ENCODE measurements at regions not wholly inside any gene's neighbourhood (a gene's known extent, or its start where the extent isn't known, plus 50 kb on each side); places are given as distances from the start of the nearest gene placed in this dataset.

DNA sequence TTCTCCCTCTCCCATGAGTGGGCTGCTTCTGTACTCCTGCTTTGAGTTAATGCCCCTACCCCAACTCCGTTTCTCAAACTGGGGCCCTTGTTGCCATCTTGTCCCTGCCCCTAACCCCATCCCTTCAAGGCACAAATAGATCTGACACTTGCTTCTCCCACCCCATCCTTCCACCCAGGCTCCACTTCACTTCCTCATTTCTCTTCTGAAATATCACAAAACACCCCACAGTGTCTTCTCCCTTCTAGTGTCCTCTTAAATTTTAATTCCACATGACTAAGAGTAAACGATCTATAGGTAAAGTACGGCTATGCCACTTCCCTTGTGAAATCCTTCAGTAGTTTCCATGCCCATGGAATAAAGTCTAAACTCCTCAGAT, 571.6 kb upstream of the NOX3 start:
- ATAC-seq (no peak), DNase-seq (no peak)
- Histone ChIP-seq H3K36me3 (no peaks in the 10 kb centered on the region), H3K9me3 (no peaks in the 10 kb centered on the region), H3K4me3 (no peak overlapping the region), H3K27ac (no peak overlapping the region), H3K27me3 (no peaks in the 10 kb centered on the region), H3K4me1 (no peaks in the 10 kb centered on the region)
- TF ChIP-seq, protein P1, sequence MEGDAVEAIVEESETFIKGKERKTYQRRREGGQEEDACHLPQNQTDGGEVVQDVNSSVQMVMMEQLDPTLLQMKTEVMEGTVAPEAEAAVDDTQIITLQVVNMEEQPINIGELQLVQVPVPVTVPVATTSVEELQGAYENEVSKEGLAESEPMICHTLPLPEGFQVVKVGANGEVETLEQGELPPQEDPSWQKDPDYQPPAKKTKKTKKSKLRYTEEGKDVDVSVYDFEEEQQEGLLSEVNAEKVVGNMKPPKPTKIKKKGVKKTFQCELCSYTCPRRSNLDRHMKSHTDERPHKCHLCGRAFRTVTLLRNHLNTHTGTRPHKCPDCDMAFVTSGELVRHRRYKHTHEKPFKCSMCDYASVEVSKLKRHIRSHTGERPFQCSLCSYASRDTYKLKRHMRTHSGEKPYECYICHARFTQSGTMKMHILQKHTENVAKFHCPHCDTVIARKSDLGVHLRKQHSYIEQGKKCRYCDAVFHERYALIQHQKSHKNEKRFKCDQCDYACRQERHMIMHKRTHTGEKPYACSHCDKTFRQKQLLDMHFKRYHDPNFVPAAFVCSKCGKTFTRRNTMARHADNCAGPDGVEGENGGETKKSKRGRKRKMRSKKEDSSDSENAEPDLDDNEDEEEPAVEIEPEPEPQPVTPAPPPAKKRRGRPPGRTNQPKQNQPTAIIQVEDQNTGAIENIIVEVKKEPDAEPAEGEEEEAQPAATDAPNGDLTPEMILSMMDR (IDR thresholded peaks at IDR 0.05), result no peak
- no peak for TF ChIP-seq POLR2A (IDR thresholded peaks at IDR 0.05)
- 50% methylated on average over 3 of the region's 3 CpGs for WGBS (ENCODE audit: insufficient coverage, low coverage, low lambda C conversion rate, missing lambda C conversion rate)
- intact Hi-C loops (cut with DNase I), result no loop called here

- no peaks in the 10 kb centered on the region for H3K27me3 ChIP-seq
- no peak for DNase-seq
- intact Hi-C loops (cut with DNase I), result no loop called here
- 15% methylated on average over 3 of the region's 4 CpGs for WGBS (ENCODE audit: insufficient coverage, low coverage, low lambda C conversion rate, missing lambda C conversion rate)
- TF ChIP-seq, protein P1 (IDR thresholded peaks at IDR 0.05), result no peak
- no peak for TF ChIP-seq POLR2A (IDR thresholded peaks at IDR 0.05)
- no peak overlapping the region for H3K4me3 ChIP-seq
- no peak for ATAC-seq
- H3K36me3 ChIP-seq, result no peaks in the 10 kb centered on the region
- no peaks in the 10 kb centered on the region for H3K9me3 ChIP-seq
- H3K27ac ChIP-seq, result no peak overlapping the region
- no peaks in the 10 kb centered on the region for H3K4me1 ChIP-seq
Measured at GRCh38 chr6:156026486-156027247, 571.0 kb upstream of the NOX3 start.

GRCh38 chr6:156024339-156024738, 568.7 kb upstream of the NOX3 start:
- TF ChIP-seq POLR2A (IDR thresholded peaks at IDR 0.05), result no peak
- TF ChIP-seq, protein P1 (IDR thresholded peaks at IDR 0.05), result no peak
- Histone ChIP-seq H3K4me1 (no peaks in the 10 kb centered on the region), H3K27me3 (no peaks in the 10 kb centered on the region), H3K4me3 (no peak overlapping the region), H3K9me3 (no peaks in the 10 kb centered on the region), H3K36me3 (no peaks in the 10 kb centered on the region), H3K27ac (no peak overlapping the region)
- DNase-seq (no peak), ATAC-seq (no peak)
- WGBS (ENCODE audit: insufficient coverage, low coverage, low lambda C conversion rate, missing lambda C conversion rate), result 69% methylated on average over 5 of the region's 5 CpGs
- intact Hi-C loops (cut with DNase I), result no loop called here

- no peak for DNase-seq
- no peaks in the 10 kb centered on the region for H3K4me1 ChIP-seq
- TF ChIP-seq, protein P1 (IDR thresholded peaks at IDR 0.05), result no peak
- TF ChIP-seq POLR2A (IDR thresholded peaks at IDR 0.05), result no peak
- no peak overlapping the region for H3K4me3 ChIP-seq
- intact Hi-C loops (cut with DNase I), result no loop called here
- H3K9me3 ChIP-seq, result no peaks in the 10 kb centered on the region
- H3K36me3 ChIP-seq, result no peaks in the 10 kb centered on the region
- H3K27ac ChIP-seq, result no peak overlapping the region
- ATAC-seq, result no peak
- 80% methylated on average over 6 of the region's 6 CpGs for WGBS (ENCODE audit: insufficient coverage, low coverage, low lambda C conversion rate, missing lambda C conversion rate)
- no peaks in the 10 kb centered on the region for H3K27me3 ChIP-seq
Measured at GRCh38 chr6:156021746-156022396, 566.2 kb upstream of the NOX3 start.
